Fibroblast of lung (primary cell): ENCODE measurements at regions not wholly inside any gene's neighbourhood (a gene's known extent, or its start where the extent isn't known, plus 50 kb on each side); places are given as distances from the start of the nearest gene placed in this dataset.

Experiments
- CTCF ChIP-seq, 2 donors: IDR thresholded peaks in 1 of 2; conservative IDR thresholded peaks in 1 of 2; 1 replicate in 1 of 2; 2 replicates in 1 of 2; pipeline ENCODE4 v1.5.1; 2011 to 2012; ENCODE audit warnings: low read length in 2 of 2, control low read depth in 1 of 2, inconsistent platforms in 1 of 2, low read depth in 1 of 2, mild to moderate bottlenecking in 1 of 2
- EZH2 ChIP-seq: IDR thresholded peaks from 2 replicates; pipeline ENCODE4 v1.5.1; 2012; ENCODE audit warnings: low read length, control low read depth, mild to moderate bottlenecking; ENCODE audit errors: missing control alignments

GRCh38 chr1:163844459-163844858, 522.7 kb downstream of the NUF2 start:
- TF ChIP-seq CTCF (conservative IDR thresholded peaks at IDR 0.05 in 1 of 2, IDR thresholded peaks at IDR 0.05 in 1 of 2; ENCODE audit: low read depth in 1 of 2, low read length in 2 of 2) (no peak), EZH2 (no peak)
